Loucy (cell line): ENCODE measurements at regions not wholly inside any gene's neighbourhood (a gene's known extent, or its start where the extent isn't known, plus 50 kb on each side); places are given as distances from the start of the nearest gene placed in this dataset.

ENCODE experiments used
- EZH2phosphoT487 ChIP-seq: fragments of 200-600 bp; IDR thresholded peaks from 2 replicates; pipeline ENCODE4 v1.6.1; 2018; ENCODE audit warnings: antibody characterized with exemption, mild to moderate bottlenecking, moderate library complexity, borderline replicate concordance
- TF ChIP-seq, protein P1 (sequence below): fragments of 200-600 bp; sonication (generic); conservative IDR thresholded peaks from 2 replicates; pipeline ENCODE4 v1.5.1; 2014; ENCODE audit warnings: mild to moderate bottlenecking, antibody characterized with exemption, low read length

DNA sequence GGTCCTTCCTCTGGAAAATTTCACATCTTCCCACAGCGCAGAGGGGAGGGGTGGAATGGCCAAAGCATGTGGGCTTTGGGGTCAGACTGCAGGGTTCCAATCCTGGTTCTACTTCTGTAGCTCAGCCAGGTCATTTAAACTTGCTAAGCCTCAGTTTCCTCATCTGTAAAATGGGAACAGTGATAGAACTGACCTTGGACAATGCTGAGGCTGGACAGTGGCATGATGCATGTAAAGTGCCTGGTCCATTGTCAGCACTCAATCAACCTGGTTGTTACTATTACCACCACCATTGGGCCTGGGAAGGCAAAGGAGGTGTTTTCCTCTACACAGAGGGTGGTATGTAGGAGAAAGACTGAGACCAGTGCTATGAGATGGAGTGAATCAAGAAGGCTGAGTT is 162.8 kb downstream of the VRK1 start:
- TF ChIP-seq, protein P1, sequence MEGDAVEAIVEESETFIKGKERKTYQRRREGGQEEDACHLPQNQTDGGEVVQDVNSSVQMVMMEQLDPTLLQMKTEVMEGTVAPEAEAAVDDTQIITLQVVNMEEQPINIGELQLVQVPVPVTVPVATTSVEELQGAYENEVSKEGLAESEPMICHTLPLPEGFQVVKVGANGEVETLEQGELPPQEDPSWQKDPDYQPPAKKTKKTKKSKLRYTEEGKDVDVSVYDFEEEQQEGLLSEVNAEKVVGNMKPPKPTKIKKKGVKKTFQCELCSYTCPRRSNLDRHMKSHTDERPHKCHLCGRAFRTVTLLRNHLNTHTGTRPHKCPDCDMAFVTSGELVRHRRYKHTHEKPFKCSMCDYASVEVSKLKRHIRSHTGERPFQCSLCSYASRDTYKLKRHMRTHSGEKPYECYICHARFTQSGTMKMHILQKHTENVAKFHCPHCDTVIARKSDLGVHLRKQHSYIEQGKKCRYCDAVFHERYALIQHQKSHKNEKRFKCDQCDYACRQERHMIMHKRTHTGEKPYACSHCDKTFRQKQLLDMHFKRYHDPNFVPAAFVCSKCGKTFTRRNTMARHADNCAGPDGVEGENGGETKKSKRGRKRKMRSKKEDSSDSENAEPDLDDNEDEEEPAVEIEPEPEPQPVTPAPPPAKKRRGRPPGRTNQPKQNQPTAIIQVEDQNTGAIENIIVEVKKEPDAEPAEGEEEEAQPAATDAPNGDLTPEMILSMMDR = no peak
- no peak for TF ChIP-seq EZH2phosphoT487
